UCSD-AML1 (cell line): ENCODE measurements at regions not wholly inside any gene's neighbourhood (a gene's known extent, or its start where the extent isn't known, plus 50 kb on each side); places are given as distances from the start of the nearest gene placed in this dataset.
"Not testable (repeated sequence)": the region's sequence is repeated elsewhere in the genome, so short reads cannot be mapped to it uniquely, and the experiment has no call there.

Experiments used
- DNase-seq: peaks from one replicate; lab custom pipeline; 2025; ENCODE audit not compliant: unreplicated experiment; lab: John Stamatoyannopoulos, UW

DNA sequence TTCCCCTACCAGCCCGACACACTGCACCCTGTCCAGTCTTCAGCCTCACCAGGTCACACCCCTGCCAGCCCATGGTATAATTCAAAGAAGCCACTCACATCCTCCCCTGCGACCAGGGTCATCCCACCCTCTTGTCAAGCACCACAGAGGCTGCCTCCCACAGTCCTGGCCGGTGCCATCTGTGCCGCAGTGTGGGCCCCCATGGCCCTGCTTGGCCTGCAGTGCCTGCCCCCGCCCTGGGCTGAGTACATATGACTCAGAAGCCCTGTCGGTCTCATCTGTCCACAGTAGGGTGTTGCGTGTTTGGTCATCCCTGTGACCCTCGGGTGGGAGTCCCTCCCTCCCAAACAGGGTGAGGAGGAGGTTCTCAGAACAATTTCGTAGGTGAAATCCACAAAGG, 190.8 kb upstream of the AJAP1 start:
- DNase-seq: no peak

DNA sequence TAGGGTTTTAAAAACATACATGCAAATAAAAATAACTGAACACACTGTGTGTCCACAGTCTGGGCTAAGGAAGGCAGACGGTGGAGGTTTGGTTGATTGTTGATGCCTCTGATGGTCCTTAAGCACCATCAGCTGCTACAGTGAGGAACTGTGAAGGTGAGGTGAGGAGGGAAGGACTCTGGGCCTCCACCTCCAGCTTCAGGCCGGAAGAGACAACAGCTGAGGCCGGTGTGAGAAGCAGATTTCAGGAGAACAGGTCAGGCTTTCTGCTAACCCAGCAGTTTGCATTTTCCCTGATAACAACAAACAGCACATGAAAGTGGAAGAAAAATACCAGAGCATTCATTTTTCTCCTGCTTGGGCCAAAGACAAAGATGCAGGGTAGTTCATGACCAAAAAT, 189.9 kb upstream of the AJAP1 start:
- DNase-seq: no peak

GRCh38 chr1:4467241-4467640, 187.2 kb upstream of the AJAP1 start:
- DNase-seq: no peak

DNA sequence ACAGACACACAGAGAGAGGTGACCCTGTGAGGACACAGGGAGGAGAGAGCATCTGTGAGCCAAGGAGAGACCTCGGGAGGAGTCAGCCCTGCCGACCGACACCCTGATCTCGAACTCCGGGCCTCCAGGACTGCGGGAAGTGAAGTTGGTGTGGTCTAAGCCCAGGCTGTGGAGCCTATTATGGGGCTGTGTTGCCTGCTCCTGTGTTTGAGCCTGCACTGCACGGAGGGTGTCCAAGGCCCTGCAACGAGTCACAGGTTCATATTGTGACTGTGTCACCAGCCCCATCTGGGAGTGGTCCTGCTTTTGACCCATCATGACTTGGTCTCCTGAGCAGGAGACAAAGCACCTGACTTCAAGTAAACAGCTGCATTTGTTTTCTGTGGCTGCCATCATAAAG, 186.0 kb upstream of the AJAP1 start:
- no peak for DNase-seq

GRCh38 chr1:4468804-4469514, 185.4 kb upstream of the AJAP1 start:
- no peak for DNase-seq

GRCh38 chr1:4476394-4476793, 178.0 kb upstream of the AJAP1 start:
- DNase-seq: no peak

DNA sequence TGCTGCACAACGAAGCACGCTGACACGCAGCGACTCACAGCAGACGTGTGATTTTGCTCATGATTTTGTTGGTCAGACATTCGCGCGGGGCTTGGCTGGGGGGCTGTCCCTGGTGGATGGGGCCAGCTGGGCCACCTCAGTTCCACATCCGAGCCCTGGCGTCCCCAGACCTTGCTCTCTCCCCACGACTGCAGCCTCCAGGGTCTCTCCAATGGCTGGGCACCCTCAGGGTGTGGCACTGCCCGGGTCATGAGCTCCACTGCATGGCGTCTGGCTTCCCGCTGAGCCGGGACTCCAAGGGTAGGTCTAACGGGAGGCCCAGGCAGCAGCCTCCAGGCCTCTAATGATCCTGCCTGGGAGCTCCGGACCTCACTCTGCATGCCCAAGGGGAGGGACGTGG, 173.0 kb upstream of the AJAP1 start:
- DNase-seq: no peak

GRCh38 chr1:4482526-4482925, 171.9 kb upstream of the AJAP1 start:
- no peak for DNase-seq

GRCh38 chr1:4483021-4483625, 171.3 kb upstream of the AJAP1 start:
- DNase-seq: no peak

DNA sequence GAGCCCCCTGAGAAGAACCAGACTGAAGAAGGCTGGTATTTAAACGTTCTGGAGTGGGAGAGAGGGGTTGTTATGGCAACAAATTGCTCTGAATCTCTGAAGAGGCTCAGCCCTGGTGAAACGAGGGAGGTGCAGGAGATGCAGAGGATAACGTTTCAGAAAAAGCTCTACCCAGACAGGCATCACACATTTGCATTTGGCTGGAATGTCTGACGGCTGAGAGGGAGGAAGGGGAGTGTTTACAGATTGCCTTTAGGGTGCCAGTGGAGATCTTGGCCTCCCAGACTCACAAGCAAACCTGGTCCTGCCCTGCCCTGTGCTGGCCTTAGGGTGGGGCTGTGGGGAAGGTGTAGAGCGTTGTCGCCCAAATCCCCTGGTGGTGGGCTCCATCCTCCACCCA, 169.0 kb upstream of the AJAP1 start:
- no peak for DNase-seq

DNA sequence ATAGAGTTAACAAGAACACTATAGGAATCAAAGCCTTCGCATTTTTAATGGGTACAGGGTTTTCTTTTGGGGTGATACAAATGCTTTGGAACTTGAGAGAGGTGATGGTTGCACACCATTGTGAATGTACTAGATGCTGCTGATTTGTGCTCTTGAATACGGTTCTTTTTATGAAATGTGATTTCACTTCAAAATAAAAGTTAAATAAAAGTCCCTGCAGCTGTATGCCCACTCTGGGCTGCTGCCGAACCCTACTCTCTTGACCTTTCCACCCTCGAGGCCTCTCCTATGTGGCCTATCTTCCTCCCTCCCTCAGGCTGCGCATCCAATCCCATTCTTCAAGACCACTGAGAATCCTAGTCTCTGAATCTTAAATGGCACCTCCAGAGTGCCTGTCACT, 168.5 kb upstream of the AJAP1 start:
- DNase-seq: no peak

DNA sequence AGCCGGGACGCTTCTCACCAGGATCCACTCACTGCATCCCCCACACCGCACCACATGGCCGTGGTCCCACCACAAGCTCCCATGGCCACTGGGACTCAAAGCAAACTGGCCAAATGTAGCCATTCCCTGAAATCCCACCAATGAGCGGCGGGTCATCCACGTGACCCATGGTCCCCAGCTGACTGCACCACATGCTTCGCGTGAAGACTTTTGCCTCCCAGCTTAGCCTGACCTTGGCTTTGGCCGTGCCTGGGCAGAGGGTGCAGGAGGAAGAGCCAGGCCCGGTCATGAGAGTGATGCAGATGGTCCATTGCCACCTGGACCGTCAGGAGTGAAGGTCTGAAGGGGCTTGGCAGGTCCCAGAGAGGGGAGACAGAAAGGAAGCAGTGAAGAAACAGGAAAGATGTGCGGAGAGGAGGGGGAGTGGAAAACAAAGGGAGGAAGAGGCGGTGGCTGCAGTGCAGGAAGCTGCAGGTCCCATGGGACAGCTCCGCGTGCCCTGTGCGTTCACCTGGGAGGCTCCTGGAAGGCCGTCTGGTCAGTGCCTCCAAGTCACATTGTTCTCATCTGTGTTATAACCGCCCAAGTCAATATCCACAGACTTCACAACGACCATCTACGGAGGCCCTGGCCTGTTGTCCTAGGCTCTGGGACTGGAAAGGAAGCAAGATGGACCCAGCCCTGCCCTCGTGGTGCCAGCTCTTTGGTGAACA, 167.8 kb upstream of the AJAP1 start:
- no peak for DNase-seq

DNA sequence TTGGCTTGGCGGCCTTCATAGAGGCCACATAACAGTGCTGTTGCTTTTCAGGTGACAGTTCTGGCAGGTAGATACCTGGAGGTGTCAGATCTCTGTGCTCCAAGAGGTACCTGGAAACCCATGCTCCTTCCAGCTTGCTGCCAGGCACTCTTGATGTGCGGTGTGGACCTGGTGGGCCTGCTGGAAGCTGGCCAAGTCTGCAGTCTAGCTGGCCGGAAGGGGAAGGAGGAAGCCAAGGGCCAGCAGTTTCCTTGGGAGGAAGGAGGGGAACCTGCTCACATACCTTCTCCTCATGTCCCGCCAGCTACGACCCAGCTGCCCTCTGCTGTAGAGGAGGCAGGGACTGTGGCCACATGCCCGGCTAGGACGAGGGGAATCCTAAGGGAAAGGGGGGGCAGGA, 166.4 kb upstream of the AJAP1 start:
- no peak for DNase-seq

GRCh38 chr1:4489486-4489885, 164.9 kb upstream of the AJAP1 start:
- DNase-seq: no peak

DNA sequence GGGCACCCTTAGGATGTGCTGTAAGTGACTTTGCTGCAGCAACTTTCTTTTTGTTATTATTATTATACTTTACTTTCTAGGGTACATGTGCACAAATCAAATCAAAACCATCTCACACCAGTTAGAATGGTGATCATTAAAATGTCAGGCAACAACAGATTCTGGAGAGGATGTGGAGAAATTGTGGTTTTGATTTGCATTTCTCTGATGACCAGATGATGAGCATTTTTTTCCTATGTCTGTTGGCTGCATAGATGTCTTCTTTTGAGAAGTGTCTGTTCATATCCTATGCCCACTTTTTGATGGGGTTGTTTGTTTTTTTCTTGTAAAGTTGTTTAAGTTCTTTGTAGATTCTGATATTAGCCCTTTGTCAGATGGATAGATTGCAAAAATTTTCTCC, 164.4 kb upstream of the AJAP1 start:
- DNase-seq: not testable (repeated sequence)

- DNase-seq: no peak
Measured at GRCh38 chr1:4494027-4494426, 160.4 kb upstream of the AJAP1 start.

GRCh38 chr1:4494558-4494957, 159.9 kb upstream of the AJAP1 start:
- DNase-seq: no peak

DNA sequence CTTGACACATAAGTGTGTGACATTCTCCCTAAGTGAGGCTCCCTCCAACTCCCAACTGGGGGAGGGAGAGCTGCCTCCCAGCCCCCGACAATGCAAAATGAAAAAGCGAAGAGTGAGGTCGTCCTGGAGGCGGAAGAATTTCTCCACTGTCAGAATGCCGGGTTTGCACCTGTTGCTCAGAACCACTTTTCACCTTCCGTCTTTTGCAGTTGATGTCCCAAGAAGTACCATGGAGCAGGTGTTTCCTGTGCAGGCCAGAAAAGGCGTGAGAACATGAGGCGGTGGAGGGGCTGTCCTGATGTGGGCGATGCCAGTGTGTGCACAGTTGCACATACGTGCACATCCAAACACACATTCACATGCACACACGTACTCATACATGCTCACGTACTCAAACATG, 158.6 kb upstream of the AJAP1 start:
- no peak for DNase-seq

DNA sequence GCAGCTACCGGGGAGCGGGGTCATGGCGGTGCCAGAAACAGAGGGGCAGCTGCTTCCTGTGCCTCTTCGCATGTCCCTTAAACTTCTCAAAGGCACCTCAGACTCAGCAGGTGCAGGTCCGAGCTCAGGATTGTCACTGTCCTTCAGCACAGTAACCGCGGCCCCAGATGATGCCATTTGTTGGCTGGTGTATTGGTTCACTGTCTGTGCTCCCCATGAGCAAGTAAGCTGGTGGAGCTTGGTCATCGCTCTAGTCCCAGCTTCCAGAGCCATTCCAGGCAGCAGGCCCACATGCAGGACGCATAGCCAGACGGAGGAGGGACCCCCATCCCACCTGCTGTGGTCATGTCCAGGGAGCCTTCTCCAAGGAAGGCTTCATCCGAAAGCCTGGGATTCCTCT, 154.0 kb upstream of the AJAP1 start:
- DNase-seq: no peak

- no peak for DNase-seq
Measured at GRCh38 chr1:4506591-4506990, 147.8 kb upstream of the AJAP1 start.

GRCh38 chr1:4509206-4509605, 145.2 kb upstream of the AJAP1 start:
- DNase-seq: no peak

DNA sequence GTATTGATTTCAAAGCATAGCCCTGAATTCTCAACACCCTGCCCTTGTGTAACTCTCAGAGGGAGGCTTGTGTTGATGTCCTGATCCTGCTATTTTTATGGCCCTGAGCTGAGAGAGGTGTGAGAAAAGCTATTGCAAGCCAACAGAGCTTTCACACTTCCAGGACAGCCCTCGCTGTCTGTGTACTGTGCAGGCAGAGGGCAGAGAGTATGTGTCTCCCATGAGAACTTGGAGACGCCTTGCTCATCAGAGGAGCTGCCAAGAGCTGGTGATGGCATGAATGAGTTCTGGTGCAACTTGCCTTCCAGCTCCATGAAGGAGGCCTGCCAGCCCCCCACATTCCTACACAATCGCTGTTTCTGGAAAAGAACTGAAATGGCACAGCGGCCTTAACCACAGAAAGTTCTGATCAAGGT, 144.1 kb upstream of the AJAP1 start:
- DNase-seq: no peak
